ENCODE measurements at regions not wholly inside any gene's neighbourhood (a gene's known extent, or its start where the extent isn't known, plus 50 kb on each side); places are given as distances from the start of the nearest gene placed in this dataset.

DNA sequence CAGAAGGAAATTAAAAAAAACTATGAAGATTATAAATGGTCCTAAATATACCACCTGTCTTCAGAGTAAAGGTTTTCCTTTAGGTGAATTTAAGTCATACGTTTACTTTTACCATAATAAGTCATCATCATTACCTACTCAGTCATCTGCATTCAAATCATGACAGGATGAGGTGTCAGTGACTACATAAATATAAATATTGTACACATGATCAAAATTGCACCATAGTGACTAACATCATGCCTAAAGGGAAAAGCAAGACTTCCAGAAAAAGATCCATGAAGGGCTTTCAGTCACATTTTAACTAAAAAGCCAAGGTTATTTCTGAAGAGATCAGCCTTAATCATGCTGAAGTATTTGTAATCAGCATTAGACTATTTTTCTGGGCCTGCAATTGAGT is 759.9 kb upstream of the FLRT2 start:
- TF ChIP-seq, protein P1, sequence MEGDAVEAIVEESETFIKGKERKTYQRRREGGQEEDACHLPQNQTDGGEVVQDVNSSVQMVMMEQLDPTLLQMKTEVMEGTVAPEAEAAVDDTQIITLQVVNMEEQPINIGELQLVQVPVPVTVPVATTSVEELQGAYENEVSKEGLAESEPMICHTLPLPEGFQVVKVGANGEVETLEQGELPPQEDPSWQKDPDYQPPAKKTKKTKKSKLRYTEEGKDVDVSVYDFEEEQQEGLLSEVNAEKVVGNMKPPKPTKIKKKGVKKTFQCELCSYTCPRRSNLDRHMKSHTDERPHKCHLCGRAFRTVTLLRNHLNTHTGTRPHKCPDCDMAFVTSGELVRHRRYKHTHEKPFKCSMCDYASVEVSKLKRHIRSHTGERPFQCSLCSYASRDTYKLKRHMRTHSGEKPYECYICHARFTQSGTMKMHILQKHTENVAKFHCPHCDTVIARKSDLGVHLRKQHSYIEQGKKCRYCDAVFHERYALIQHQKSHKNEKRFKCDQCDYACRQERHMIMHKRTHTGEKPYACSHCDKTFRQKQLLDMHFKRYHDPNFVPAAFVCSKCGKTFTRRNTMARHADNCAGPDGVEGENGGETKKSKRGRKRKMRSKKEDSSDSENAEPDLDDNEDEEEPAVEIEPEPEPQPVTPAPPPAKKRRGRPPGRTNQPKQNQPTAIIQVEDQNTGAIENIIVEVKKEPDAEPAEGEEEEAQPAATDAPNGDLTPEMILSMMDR (IDR thresholded peaks at IDR 0.05; ENCODE audit: borderline replicate concordance, control extremely low read depth, extremely low read depth, insufficient read depth, missing control alignments): no peak
- in situ Hi-C loops (cut with MboI; ENCODE audit: low sequenced_read_pairs, unreplicated experiment): no loop called here
- DNase-seq (ENCODE audit: low spot score): no peak

DNA sequence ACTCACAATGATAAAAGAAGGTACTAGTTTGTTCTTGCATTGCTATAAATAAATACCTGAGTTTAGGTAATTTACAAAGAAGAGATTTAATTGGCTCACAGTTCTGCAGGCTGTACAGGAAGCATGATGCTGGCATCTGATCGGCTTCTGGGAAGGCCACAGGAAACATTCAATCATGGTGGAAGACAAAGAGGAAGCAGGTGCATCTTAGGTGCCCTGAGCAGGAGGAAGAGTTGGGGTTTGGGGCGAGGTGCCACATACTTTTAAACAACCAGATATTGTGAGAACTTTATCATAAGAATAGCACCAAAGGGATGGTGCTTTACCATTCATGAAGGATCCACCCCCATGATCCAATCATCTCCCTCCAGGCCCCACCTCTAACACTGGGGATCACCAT is 752.6 kb upstream of the FLRT2 start:
- no peak for DNase-seq (ENCODE audit: low spot score)
- TF ChIP-seq, protein P1 (IDR thresholded peaks at IDR 0.05; ENCODE audit: borderline replicate concordance, control extremely low read depth, extremely low read depth, insufficient read depth, missing control alignments): no peak
- in situ Hi-C loops (cut with MboI; ENCODE audit: low sequenced_read_pairs, unreplicated experiment): no loop called here

DNA sequence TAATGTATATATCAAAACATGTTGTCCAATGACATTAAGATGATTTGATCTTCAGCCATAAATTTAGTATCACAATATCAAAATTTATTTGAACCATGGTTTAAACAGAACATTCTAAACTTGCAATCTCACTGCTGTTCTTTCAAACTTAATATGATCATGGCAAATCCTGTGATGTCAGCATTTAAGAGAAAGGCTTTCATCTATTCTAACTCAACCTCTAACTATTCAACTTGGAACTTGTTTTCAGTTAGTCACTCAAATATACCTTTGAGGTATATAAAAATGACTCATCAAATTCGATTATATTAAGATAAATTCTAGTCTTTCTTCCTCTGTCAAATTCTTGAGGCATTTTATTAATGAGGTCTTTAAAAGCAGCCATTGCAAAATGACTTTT is 747.0 kb upstream of the FLRT2 start:
- TF ChIP-seq, protein P1 (IDR thresholded peaks at IDR 0.05; ENCODE audit: borderline replicate concordance, control extremely low read depth, extremely low read depth, insufficient read depth, missing control alignments): no peak
- no peak for DNase-seq (ENCODE audit: low spot score)
- in situ Hi-C loops (cut with MboI; ENCODE audit: low sequenced_read_pairs, unreplicated experiment): no loop called here

DNA sequence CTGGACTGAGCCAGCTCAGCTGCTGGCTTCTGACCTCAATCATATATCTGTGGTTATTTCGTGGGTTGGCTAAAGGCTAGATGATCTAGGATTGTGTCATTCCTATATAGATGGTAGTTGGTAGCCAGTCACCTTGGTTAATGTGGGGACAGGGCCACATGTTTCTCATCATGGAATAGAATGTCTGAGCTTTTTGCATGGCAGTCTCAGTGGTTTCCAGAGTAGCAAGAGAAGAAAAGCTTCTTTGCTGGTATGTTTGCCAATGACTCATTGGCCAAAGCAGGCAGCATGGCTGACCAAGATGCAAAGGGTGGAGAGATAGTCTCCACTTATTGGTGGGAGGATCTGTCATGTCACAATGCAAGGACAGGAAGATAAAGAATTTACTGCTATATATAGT is 746.4 kb upstream of the FLRT2 start:
- DNase-seq (ENCODE audit: low spot score): no peak

DNA sequence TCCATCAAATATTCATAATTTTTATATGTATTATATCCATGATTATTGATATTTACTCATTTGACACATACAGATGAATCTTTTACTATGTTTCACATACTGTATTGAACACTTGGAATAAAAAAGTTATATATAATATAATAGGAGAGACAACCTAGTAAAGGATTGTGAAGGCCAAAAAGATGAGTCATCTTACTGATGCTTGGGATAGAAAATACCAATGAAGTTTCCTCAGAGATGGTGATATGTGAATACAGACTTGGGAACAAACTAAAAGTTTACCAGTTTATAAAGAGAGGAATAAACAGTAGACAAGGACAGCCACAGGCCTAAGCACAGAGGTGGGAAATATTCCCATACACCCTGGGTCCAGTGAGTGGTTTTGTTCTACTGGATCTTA is 743.9 kb upstream of the FLRT2 start:
- in situ Hi-C loops (cut with MboI; ENCODE audit: low sequenced_read_pairs, unreplicated experiment): no loop called here
- TF ChIP-seq, protein P1 (IDR thresholded peaks at IDR 0.05; ENCODE audit: borderline replicate concordance, control extremely low read depth, extremely low read depth, insufficient read depth, missing control alignments): no peak
- no peak for DNase-seq (ENCODE audit: low spot score)

More for the DNA sequence above, 746.4 kb upstream of the FLRT2 start:
- TF ChIP-seq, protein P1 (IDR thresholded peaks at IDR 0.05; ENCODE audit: borderline replicate concordance, control extremely low read depth, extremely low read depth, insufficient read depth, missing control alignments): no peak
- in situ Hi-C loops (cut with MboI; ENCODE audit: low sequenced_read_pairs, unreplicated experiment): no loop called here

DNA sequence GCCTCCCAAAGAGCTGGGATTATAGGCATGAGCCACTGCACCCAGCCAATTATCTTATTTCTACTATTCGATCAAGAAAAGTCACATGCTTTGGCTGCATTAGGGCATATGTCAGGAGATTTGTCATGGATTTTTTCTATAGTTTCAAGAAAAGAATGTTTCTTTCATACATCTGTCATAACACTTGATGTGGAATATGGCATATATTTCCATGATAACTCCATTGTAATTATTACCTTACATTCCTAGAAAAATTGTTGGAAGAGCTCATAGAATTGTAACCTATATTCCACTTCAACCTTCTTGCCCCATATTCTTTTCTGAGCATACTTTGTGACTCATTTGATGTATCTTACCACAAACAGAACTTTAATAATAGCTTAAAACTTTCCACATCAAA is 740.9 kb upstream of the FLRT2 start:
- in situ Hi-C loops (cut with MboI; ENCODE audit: low sequenced_read_pairs, unreplicated experiment): no loop called here
- no peak for DNase-seq (ENCODE audit: low spot score)
- TF ChIP-seq, protein P1 (IDR thresholded peaks at IDR 0.05; ENCODE audit: borderline replicate concordance, control extremely low read depth, extremely low read depth, insufficient read depth, missing control alignments): no peak

Measured in GM13976 (cell line).